Neural progenitor cell (in vitro differentiated cells): ENCODE measurements at regions not wholly inside any gene's neighbourhood (a gene's known extent, or its start where the extent isn't known, plus 50 kb on each side); places are given as distances from the start of the nearest gene placed in this dataset.
"Not testable (repeated sequence)": the region's sequence is repeated elsewhere in the genome, so short reads cannot be mapped to it uniquely, and the experiment has no call there.

Source experiments
- DNase-seq: peaks from one replicate; pipeline ENCODE4 v3.0.0-alpha.2; 2016; ENCODE audit warnings: low spot score
- H2AFZ ChIP-seq: fragments of 200-600 bp; sonication (generic); replicated peaks from 2 replicates; pipeline ENCODE4 v1.6.1; 2016; ENCODE audit warnings: antibody characterized with exemption
- H3F3A ChIP-seq: fragments of 200-600 bp; sonication (generic); 2 replicates; pipeline ENCODE4 v1.6.1; 2016; ENCODE audit warnings: antibody characterized with exemption, low read depth
- H3K27ac ChIP-seq: fragments of 200-600 bp; sonication (generic); 2 replicates; pipeline ENCODE4 v1.5.1; 2016; ENCODE audit warnings: mild to moderate bottlenecking
- H3K27me3 ChIP-seq: fragments of 200-600 bp; sonication (generic); 2 replicates; pipeline ENCODE4 v1.6.1; 2016; ENCODE audit warnings: mild to moderate bottlenecking, moderate library complexity
- H3K36me3 ChIP-seq: fragments of 200-600 bp; sonication (generic); 2 replicates; pipeline ENCODE4 v1.5.1; 2016
- H3K4me1 ChIP-seq: fragments of 200-600 bp; sonication (generic); 2 replicates; pipeline ENCODE4 v1.6.1; 2016; ENCODE audit warnings: mixed run types
- H3K4me2 ChIP-seq: fragments of 200-600 bp; sonication (generic); 2 replicates; pipeline ENCODE4 v1.6.1; 2016
- H3K4me3 ChIP-seq: fragments of 200-600 bp; sonication (generic); 2 replicates; pipeline ENCODE4 v1.5.1; 2016
- H3K79me2 ChIP-seq: fragments of 200-600 bp; sonication (generic); 2 replicates; pipeline ENCODE4 v1.6.1; 2016; ENCODE audit warnings: low read depth
- H3K9ac ChIP-seq: fragments of 200-600 bp; sonication (generic); 2 replicates; pipeline ENCODE4 v1.6.1; 2016
- H3K9me3 ChIP-seq: fragments of 200-600 bp; sonication (generic); 2 replicates; pipeline ENCODE4 v1.5.1; 2016; ENCODE audit warnings: low read depth
- H4K20me1 ChIP-seq: fragments of 200-600 bp; sonication (generic); 2 replicates; pipeline ENCODE4 v1.6.1; 2016; ENCODE audit warnings: low read depth
- H3K27ac Mint-ChIP-seq: 3 replicates; pipeline ENCODE4 v1.8.0; 2021; ENCODE audit warnings: mixed read lengths
- H3K27me3 Mint-ChIP-seq: 2 replicates; pipeline ENCODE4 v1.8.0; 2022; ENCODE audit warnings: low read depth, mild to moderate bottlenecking, inconsistent platforms, moderate library complexity, mixed read lengths; ENCODE audit not compliant: insufficient read depth
- H3K36me3 Mint-ChIP-seq: 3 replicates; pipeline ENCODE4 v1.8.0; 2021; ENCODE audit warnings: mixed read lengths
- H3K4me1 Mint-ChIP-seq: 3 replicates; pipeline ENCODE4 v1.8.0; 2021; ENCODE audit warnings: mixed read lengths
- H3K4me3 Mint-ChIP-seq: 3 replicates; pipeline ENCODE4 v1.8.0; 2021; ENCODE audit warnings: mild to moderate bottlenecking, moderate library complexity, mixed read lengths
- H3K9me3 Mint-ChIP-seq: 3 replicates; pipeline ENCODE4 v1.8.0; 2020; ENCODE audit warnings: mixed read lengths
- CTCF ChIP-seq: fragments of 200-600 bp; sonication (generic); IDR thresholded peaks from 2 replicates; pipeline ENCODE4 v1.5.1; 2017; ENCODE audit warnings: antibody characterized with exemption, mild to moderate bottlenecking
- EZH2 ChIP-seq: fragments of 200-600 bp; sonication (generic); IDR thresholded peaks from 2 replicates; pipeline ENCODE4 v1.6.1; 2017; ENCODE audit warnings: antibody characterized with exemption, mild to moderate bottlenecking, moderate library complexity
- EZH2phosphoT487 ChIP-seq: fragments of 200-600 bp; sonication (generic); IDR thresholded peaks from 2 replicates; pipeline ENCODE4 v1.6.1; 2017; ENCODE audit warnings: antibody characterized with exemption

DNA sequence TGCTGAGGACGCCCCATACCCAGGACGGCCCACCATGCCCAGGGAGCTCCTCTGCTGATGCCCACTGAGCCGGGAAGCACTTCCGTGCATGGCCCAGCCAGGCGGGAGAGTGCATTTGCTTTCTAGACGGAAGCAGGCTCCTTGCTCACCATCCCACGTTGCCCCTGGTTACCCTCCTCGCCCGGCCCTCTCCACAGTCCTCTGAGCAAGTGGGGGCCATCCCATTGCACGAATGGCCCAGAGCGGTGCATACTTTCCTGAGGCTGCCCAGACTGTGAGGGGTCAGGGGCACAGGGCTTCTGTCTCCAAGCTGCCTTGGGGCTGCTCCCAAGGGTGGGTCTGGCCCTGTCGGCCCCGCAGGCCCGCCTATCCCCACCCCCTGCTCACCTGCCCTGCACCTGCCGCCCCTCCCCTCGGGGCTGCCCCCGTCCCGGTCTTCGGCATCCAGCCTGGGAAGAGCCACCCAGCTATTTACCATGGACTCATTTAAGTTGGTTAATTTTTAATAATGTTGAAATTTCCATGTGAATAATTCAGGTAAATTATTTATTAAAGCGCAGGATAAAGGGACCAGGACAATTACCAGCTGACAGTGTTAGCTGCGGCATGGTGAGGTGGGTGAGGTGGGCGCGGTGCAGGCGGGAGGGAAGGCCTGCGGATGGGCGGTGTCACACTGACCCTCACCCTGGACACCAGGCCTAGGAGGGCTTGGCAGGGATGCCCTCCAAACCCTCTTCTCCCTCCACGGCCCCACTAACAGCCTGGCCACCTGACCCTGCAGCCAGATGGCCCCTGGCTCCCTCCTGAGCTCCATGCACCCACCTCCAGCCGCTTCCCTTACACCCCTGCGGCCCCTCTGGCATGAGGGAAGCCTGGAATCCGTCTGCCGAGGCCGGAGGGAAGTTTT, 104.4 kb downstream of the MICALL2 start:
- Mint-ChIP-seq H3K9me3 (peaks cover 2% of the 10 kb centered on the region), H3K36me3 (no peaks in the 10 kb centered on the region), H3K4me1 (peaks cover 2% of the 10 kb centered on the region), H3K27ac (no peak overlapping the region), H3K4me3 (no peak overlapping the region), H3K27me3 (peaks cover 11% of the 10 kb centered on the region)
- Histone ChIP-seq H3K4me1 (no peaks in the 10 kb centered on the region), H3K9me3 (no peaks in the 10 kb centered on the region), H3F3A (no peaks in the 10 kb centered on the region), H3K9ac (no peak overlapping the region), H4K20me1 (no peaks in the 10 kb centered on the region), H2AFZ (no peak overlapping the region), H3K4me2 (no peak overlapping the region), H3K36me3 (no peaks in the 10 kb centered on the region), H3K79me2 (no peaks in the 10 kb centered on the region), H3K4me3 (no peak overlapping the region), H3K27ac (no peak overlapping the region), H3K27me3 (no peaks in the 10 kb centered on the region)
- no peak for DNase-seq
- TF ChIP-seq EZH2 (no peak), EZH2phosphoT487 (no peak), CTCF (no peak)

GRCh38 chr7:1355568-1356340, 103.5 kb downstream of the MICALL2 start:
- Histone ChIP-seq H3K4me1 (no peaks in the 10 kb centered on the region), H3K36me3 (no peaks in the 10 kb centered on the region), H3K27ac (no peak overlapping the region), H3F3A (no peaks in the 10 kb centered on the region), H2AFZ (no peak overlapping the region), H4K20me1 (no peaks in the 10 kb centered on the region), H3K4me2 (no peak overlapping the region), H3K4me3 (no peak overlapping the region), H3K9ac (no peak overlapping the region), H3K79me2 (no peaks in the 10 kb centered on the region), H3K9me3 (no peaks in the 10 kb centered on the region), H3K27me3 (no peaks in the 10 kb centered on the region)
- Mint-ChIP-seq H3K27ac (no peak overlapping the region), H3K27me3 (peaks cover 11% of the 10 kb centered on the region), H3K9me3 (peaks cover 2% of the 10 kb centered on the region), H3K36me3 (no peaks in the 10 kb centered on the region), H3K4me3 (no peak overlapping the region), H3K4me1 (peaks cover 2% of the 10 kb centered on the region)
- no peak for TF ChIP-seq CTCF
- TF ChIP-seq EZH2phosphoT487 = no peak
- no peak for TF ChIP-seq EZH2
- no peak for DNase-seq

- Mint-ChIP-seq H3K27me3 (peaks cover 14% of the 10 kb centered on the region), H3K4me3 (peak overlapping the region; percentile 75)
- H3K9ac ChIP-seq, H3K27ac ChIP-seq, H3K4me3 ChIP-seq, H3F3A ChIP-seq, DNase-seq, H3K27me3 ChIP-seq, H3K79me2 ChIP-seq, H3K9me3 ChIP-seq, H3K4me1 Mint-ChIP-seq, H4K20me1 ChIP-seq, H3K4me1 ChIP-seq, H2AFZ ChIP-seq, H3K9me3 Mint-ChIP-seq, H3K4me2 ChIP-seq, H3K36me3 Mint-ChIP-seq, H3K36me3 ChIP-seq, H3K27ac Mint-ChIP-seq: not testable (repeated sequence)
These were observed 102.4 kb downstream of the MICALL2 start for GRCh38 chr7:1356853-1357252.

GRCh38 chr7:1357260-1357600, 102.0 kb downstream of the MICALL2 start:
- not testable (repeated sequence) for H3K4me1 ChIP-seq, H3F3A ChIP-seq, H3K4me3 Mint-ChIP-seq, H3K36me3 ChIP-seq, H3K4me3 ChIP-seq, H3K4me1 Mint-ChIP-seq, H3K27ac ChIP-seq, H3K9me3 ChIP-seq, H3K36me3 Mint-ChIP-seq, H3K79me2 ChIP-seq, H3K9me3 Mint-ChIP-seq, H2AFZ ChIP-seq, H3K4me2 ChIP-seq, H4K20me1 ChIP-seq, DNase-seq, H3K27ac Mint-ChIP-seq, H3K9ac ChIP-seq, H3K27me3 ChIP-seq
- H3K27me3 Mint-ChIP-seq = peaks cover 14% of the 10 kb centered on the region
